ENCODE measurements at regions not wholly inside any gene's neighbourhood (a gene's known extent, or its start where the extent isn't known, plus 50 kb on each side); places are given as distances from the start of the nearest gene placed in this dataset.

GRCh38 chrX:136975684-136976470, 57.9 kb downstream of the GPR101 start:
- no peak for TF ChIP-seq CTCF (IDR thresholded peaks at IDR 0.05; ENCODE audit: insufficient read depth, low read length)
- no peak overlapping the region for H3K4me3 ChIP-seq (ENCODE audit: low read depth, low read length)
- DNase-seq (ENCODE audit: low read depth), result no peak

- no peak overlapping the region for H3K4me3 ChIP-seq (ENCODE audit: low read depth, low read length)
- no peak for TF ChIP-seq CTCF (IDR thresholded peaks at IDR 0.05; ENCODE audit: insufficient read depth, low read length)
- no peak for DNase-seq (ENCODE audit: low read depth)
Measured at GRCh38 chrX:136967966-136968365, 65.8 kb downstream of the GPR101 start.

GRCh38 chrX:136963973-136964372, 69.8 kb downstream of the GPR101 start:
- DNase-seq (ENCODE audit: low read depth), result no peak
- no peak overlapping the region for H3K4me3 ChIP-seq (ENCODE audit: low read depth, low read length)
- TF ChIP-seq CTCF (IDR thresholded peaks at IDR 0.05; ENCODE audit: insufficient read depth, low read length), result no peak

GRCh38 chrX:136961594-136962135, 72.1 kb downstream of the GPR101 start:
- H3K4me3 ChIP-seq (ENCODE audit: low read depth, low read length), result no peak overlapping the region
- DNase-seq (ENCODE audit: low read depth), result no peak
- no peak for TF ChIP-seq CTCF (IDR thresholded peaks at IDR 0.05; ENCODE audit: insufficient read depth, low read length)

- DNase-seq (ENCODE audit: low read depth), result peak; percentile 64
- TF ChIP-seq CTCF (IDR thresholded peaks at IDR 0.05; ENCODE audit: insufficient read depth, low read length), result peak; percentile 54
- no peak overlapping the region for H3K4me3 ChIP-seq (ENCODE audit: low read depth, low read length)
Measured at GRCh38 chrX:136954930-136955329, 74.4 kb upstream of the RBMX start.

GRCh38 chrX:136953867-136954787, 73.6 kb upstream of the RBMX start:
- peak; percentile 75 for DNase-seq (ENCODE audit: low read depth)
- H3K4me3 ChIP-seq (ENCODE audit: low read depth, low read length), result no peak overlapping the region
- peak; percentile 70 for TF ChIP-seq CTCF (IDR thresholded peaks at IDR 0.05; ENCODE audit: insufficient read depth, low read length)
